ENCODE measurements at regions not wholly inside any gene's neighbourhood (a gene's known extent, or its start where the extent isn't known, plus 50 kb on each side); places are given as distances from the start of the nearest gene placed in this dataset.

GRCh38 chr12:88409257-88409656, 171.0 kb downstream of the KITLG start (continued):
- TF ChIP-seq ZBTB11 (CRISPR knock-in tag; IDR thresholded peaks at IDR 0.05) (no peak), SMC3 (IDR thresholded peaks at IDR 0.05; ENCODE audit: borderline replicate concordance, low read length) (no peak), NFYB (IDR thresholded peaks at IDR 0.05; ENCODE audit: insufficient read depth, low read depth, low read length) (no peak)

GRCh38 chr12:88411689-88412088, 168.6 kb downstream of the KITLG start:
- Histone ChIP-seq H3K4me1 (ENCODE audit: control insufficient read depth, insufficient read depth, low read length) (no peaks in the 10 kb centered on the region), H3K9me3 (replicated peaks; ENCODE audit: control insufficient read depth, insufficient read depth, low read length) (no peaks in the 10 kb centered on the region), H3K9ac (ENCODE audit: control insufficient read depth, insufficient read depth, low read length) (no peak overlapping the region), H2AFZ (ENCODE audit: control insufficient read depth, low read depth, low read length) (no peak overlapping the region), H3K27me3 (replicated peaks in 1 of 2; ENCODE audit: control insufficient read depth in 2 of 2, insufficient read depth in 2 of 2, low read length in 1 of 2) (no peaks in the 10 kb centered on the region), H3K79me2 (ENCODE audit: control insufficient read depth, insufficient read depth, low read length) (no peaks in the 10 kb centered on the region), H4K20me1 (ENCODE audit: control insufficient read depth, insufficient read depth) (no peaks in the 10 kb centered on the region), H3K36me3 (ENCODE audit: control insufficient read depth in 2 of 2, insufficient read depth in 2 of 2, low read length in 1 of 2) (no peaks in the 10 kb centered on the region), H3K4me3 (no peak overlapping the region), H3K4me2 (ENCODE audit: control insufficient read depth, insufficient read depth) (no peak overlapping the region), H3K27ac (ENCODE audit: control insufficient read depth, insufficient read depth) (no peak overlapping the region)
- WGBS (ENCODE audit: insufficient coverage, insufficient replicate concordance, low lambda C conversion rate, missing lambda C conversion rate): 17% methylated on average over 2 of the region's 2 CpGs
- ATAC-seq (no peak), DNase-seq (ENCODE audit: low read depth, low spot score) (no peak), FAIRE-seq (no peak)
- SMC1A ChIA-PET (ENCODE audit: uncharacterized antibody, unreplicated experiment): interaction anchor here (1.0 to 1.3 kb wide), 8 partner anchors 15 to 246 kb away, joined by 3 to 5 read pairs (median 3); no protein-coding TSS in a partner anchor
- intact Hi-C loops (cut with micrococcal nuclease; ENCODE audit: unreplicated experiment) (no loop called here), in situ Hi-C loops (cut with MboI) (no loop called here)
- RAD21 ChIA-PET (ENCODE audit: unreplicated experiment): no interaction called here
- POLR2A ChIA-PET: no interaction called here
- no TSS peak for BruUV-seq (replicated peaks)
- CTCF ChIA-PET: interaction anchor here (0.6 to 1.2 kb wide), 4 partner anchors 10 to 272 kb away, joined by 3 read pairs; no protein-coding TSS in a partner anchor
- no peak for TF ChIP-seq CBX5 (IDR thresholded peaks at IDR 0.05; ENCODE audit: low read depth)
- no peak for TF ChIP-seq ATF3 (IDR thresholded peaks at IDR 0.05; ENCODE audit: borderline replicate concordance, extremely low read depth, low read depth, low read length)
- TF ChIP-seq IRF5 (IDR thresholded peaks at IDR 0.05; ENCODE audit: borderline replicate concordance): no peak
- no peak for TF ChIP-seq PRDM15 (CRISPR knock-in tag; IDR thresholded peaks at IDR 0.05)
- no peak for TF ChIP-seq BCLAF1 (IDR thresholded peaks at IDR 0.05)
- no peak for TF ChIP-seq NRF1 (conservative IDR thresholded peaks at IDR 0.05; ENCODE audit: low read depth, low read length)
- TF ChIP-seq POU2F2 (IDR thresholded peaks at IDR 0.05; ENCODE audit: borderline replicate concordance, low read depth, low read length): no peak
